Mesendoderm (in vitro differentiated cells): ENCODE measurements at regions not wholly inside any gene's neighbourhood (a gene's known extent, or its start where the extent isn't known, plus 50 kb on each side); places are given as distances from the start of the nearest gene placed in this dataset.

Experiments used
- DNase-seq: peaks from one replicate; pipeline ENCODE4 v3.0.0; 2013
- H2AK5ac ChIP-seq: 2 replicates; pipeline ENCODE4 v1.6.1; 2013; ENCODE audit warnings: low read length, inconsistent platforms
- H2BK120ac ChIP-seq: 2 replicates; pipeline ENCODE4 v1.6.1; 2013; ENCODE audit warnings: low read depth, mild to moderate bottlenecking, low read length, moderate library complexity, mixed read lengths
- H2BK15ac ChIP-seq: replicated peaks from 2 replicates; pipeline ENCODE4 v1.6.1; 2013; ENCODE audit warnings: low read depth, mild to moderate bottlenecking, moderate library complexity
- H2BK5ac ChIP-seq: 2 replicates; pipeline ENCODE4 v1.6.1; 2013; ENCODE audit warnings: low read length, inconsistent platforms
- H3K18ac ChIP-seq: 2 replicates; pipeline ENCODE4 v1.6.1; 2013; ENCODE audit warnings: mild to moderate bottlenecking, low read length, mixed read lengths
- H3K23ac ChIP-seq: one replicate; pipeline ENCODE4 v1.6.1; 2013; ENCODE audit warnings: low read length
- H3K27ac ChIP-seq: 2 replicates; pipeline ENCODE4 v1.5.1; 2013; ENCODE audit warnings: low read depth, mild to moderate bottlenecking, inconsistent platforms, low read length, moderate library complexity
- H3K27me3 ChIP-seq: 2 replicates; pipeline ENCODE4 v1.6.1; 2013; ENCODE audit warnings: low read length, control low read depth, mild to moderate bottlenecking, inconsistent platforms; ENCODE audit not compliant: insufficient read depth, poor library complexity
- H3K36me3 ChIP-seq: 2 replicates; pipeline ENCODE4 v1.6.1; 2013; ENCODE audit warnings: low read length, inconsistent platforms; ENCODE audit not compliant: control insufficient read depth, insufficient read depth
- H3K4ac ChIP-seq: one replicate; pipeline ENCODE4 v1.6.1; 2013; ENCODE audit warnings: low read depth, mild to moderate bottlenecking, low read length, moderate library complexity
- H3K4me1 ChIP-seq: 2 replicates; pipeline ENCODE4 v1.6.1; 2013; ENCODE audit warnings: low read depth, low read length, inconsistent platforms; ENCODE audit not compliant: control insufficient read depth
- H3K4me2 ChIP-seq: 2 replicates; pipeline ENCODE4 v1.6.1; 2013; ENCODE audit warnings: low read length
- H3K4me3 ChIP-seq: 2 replicates; pipeline ENCODE4 v1.5.1; 2013; ENCODE audit warnings: mild to moderate bottlenecking, low read length
- H3K56ac ChIP-seq: one replicate; pipeline ENCODE4 v1.6.1; 2013; ENCODE audit warnings: low read length
- H3K79me1 ChIP-seq: 2 replicates; pipeline ENCODE4 v1.6.1; 2013; ENCODE audit warnings: low read length, inconsistent platforms
- H3K79me2 ChIP-seq: 2 replicates; pipeline ENCODE4 v1.6.1; 2013; ENCODE audit warnings: mild to moderate bottlenecking, low read length; ENCODE audit not compliant: control insufficient read depth, insufficient read depth
- H3K9ac ChIP-seq: 2 replicates; pipeline ENCODE4 v1.6.1; 2013; ENCODE audit warnings: low read length, inconsistent platforms
- H4K5ac ChIP-seq: one replicate; pipeline ENCODE4 v1.6.1; 2013; ENCODE audit warnings: low read length
- H4K8ac ChIP-seq: one replicate; pipeline ENCODE4 v1.6.1; 2013; ENCODE audit warnings: low read depth, mild to moderate bottlenecking, control low read depth, low read length, moderate library complexity
- WGBS: extraction: QIAGEN DNeasy Blood & Tissue Kit; methylation state at CpG from one replicate; pipeline ENCODE4 v1.1.7; 2013; ENCODE audit warnings: low lambda C conversion rate, missing lambda C conversion rate; ENCODE audit not compliant: insufficient coverage; ENCODE audit errors: extremely low coverage; 5-methylcytosine and 5-hydroxymethylcytosine counted together

- H4K5ac ChIP-seq: no peak overlapping the region
- no peak overlapping the region for H2BK5ac ChIP-seq
- H3K4me1 ChIP-seq: no peaks in the 10 kb centered on the region
- no peak overlapping the region for H3K4me2 ChIP-seq
- DNase-seq: no peak
- WGBS: no CpG with 5 or more reads among the region's 8 CpGs
- H3K4me3 ChIP-seq: no peak overlapping the region
- H2BK15ac ChIP-seq: no peak overlapping the region
- H2BK120ac ChIP-seq: no peak overlapping the region
- no peak overlapping the region for H3K9ac ChIP-seq
- no peak overlapping the region for H3K56ac ChIP-seq
- H3K27me3 ChIP-seq: no peaks in the 10 kb centered on the region
- no peak overlapping the region for H4K8ac ChIP-seq
- H3K4ac ChIP-seq: no peak overlapping the region
- no peaks in the 10 kb centered on the region for H3K79me1 ChIP-seq
- H3K36me3 ChIP-seq: no peaks in the 10 kb centered on the region
- no peak overlapping the region for H2AK5ac ChIP-seq
- no peak overlapping the region for H3K27ac ChIP-seq
- H3K79me2 ChIP-seq: no peaks in the 10 kb centered on the region
- H3K23ac ChIP-seq: no peak overlapping the region
- H3K18ac ChIP-seq: no peak overlapping the region
These were observed 87.6 kb upstream of the LINC01488 start for GRCh38 chr11:69393865-69394233.

DNA sequence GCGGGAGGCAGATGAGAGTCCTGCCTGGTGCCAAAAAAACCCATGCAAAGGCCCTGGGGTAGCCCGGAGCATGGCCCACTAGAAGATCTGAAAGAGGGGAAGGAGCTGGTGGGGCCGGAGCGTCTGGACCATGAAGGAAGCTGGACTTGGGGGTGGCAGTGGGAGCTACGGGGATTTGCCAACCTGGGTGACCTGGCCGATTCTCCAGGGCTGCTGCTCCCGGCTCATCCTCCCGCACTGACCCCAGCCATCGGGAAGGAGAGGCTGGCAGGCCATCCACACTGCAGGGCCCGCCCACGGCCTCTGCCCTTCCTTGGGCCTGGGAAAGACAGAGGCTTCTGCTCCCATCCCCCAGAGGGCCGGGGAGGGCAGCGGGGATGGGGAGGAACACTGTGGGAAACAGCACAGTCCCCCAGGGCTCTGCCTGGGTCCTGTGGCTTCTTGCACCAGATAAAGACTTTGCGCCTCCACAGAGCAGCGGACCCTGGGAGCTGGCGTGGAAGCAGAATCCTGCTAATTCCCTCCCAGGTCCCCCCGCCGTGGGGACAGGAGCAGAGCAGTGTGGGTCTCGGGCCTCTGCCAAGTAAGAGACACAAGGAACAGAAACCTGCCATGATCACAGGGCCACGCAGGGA lies 87.1 kb upstream of the LINC01488 start:
- H3K4me2 ChIP-seq: no peak overlapping the region

DNA sequence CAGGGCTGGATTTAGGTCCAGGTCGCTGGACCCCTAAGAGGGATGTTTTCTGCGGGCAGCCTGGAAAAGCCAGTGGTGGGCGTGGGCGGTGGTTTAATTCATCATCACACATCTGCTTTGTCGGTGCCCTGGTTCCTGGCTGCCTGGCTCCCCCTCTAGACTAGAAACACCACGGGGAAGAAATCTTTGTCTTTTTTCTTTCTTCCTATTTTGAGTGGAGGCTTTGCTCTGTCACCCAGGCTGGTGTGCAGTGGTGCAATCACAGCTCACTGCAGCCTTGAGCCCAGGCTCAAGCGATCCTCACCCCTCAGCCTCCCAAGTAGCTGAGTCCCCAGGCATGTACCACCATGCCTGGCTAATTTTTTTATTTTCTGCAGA lies 86.6 kb upstream of the LINC01488 start:
- Histone ChIP-seq H3K4ac (no peak overlapping the region), H3K18ac (no peak overlapping the region), H3K36me3 (no peaks in the 10 kb centered on the region), H4K8ac (no peak overlapping the region), H3K56ac (no peak overlapping the region), H2AK5ac (no peak overlapping the region), H3K23ac (no peak overlapping the region), H3K4me1 (no peaks in the 10 kb centered on the region), H2BK15ac (no peak overlapping the region), H3K9ac (no peak overlapping the region), H3K79me2 (no peaks in the 10 kb centered on the region), H3K79me1 (no peaks in the 10 kb centered on the region), H3K4me3 (no peak overlapping the region), H2BK120ac (no peak overlapping the region), H4K5ac (no peak overlapping the region), H2BK5ac (no peak overlapping the region), H3K27ac (no peak overlapping the region), H3K27me3 (no peaks in the 10 kb centered on the region), H3K4me2 (no peak overlapping the region)
- no peak for DNase-seq
- no CpG with 5 or more reads among the region's 7 CpGs for WGBS

More for the DNA sequence above, 87.1 kb upstream of the LINC01488 start:
- no peak overlapping the region for H4K5ac ChIP-seq
- no peak overlapping the region for H3K23ac ChIP-seq
- no peak overlapping the region for H3K18ac ChIP-seq
- H3K36me3 ChIP-seq: no peaks in the 10 kb centered on the region
- no peaks in the 10 kb centered on the region for H3K79me2 ChIP-seq
- H2BK120ac ChIP-seq: no peak overlapping the region
- H2BK15ac ChIP-seq: no peak overlapping the region
- H3K4ac ChIP-seq: no peak overlapping the region
- no peaks in the 10 kb centered on the region for H3K4me1 ChIP-seq
- no peak for DNase-seq
- no peak overlapping the region for H2BK5ac ChIP-seq
- H3K9ac ChIP-seq: no peak overlapping the region
- H3K4me3 ChIP-seq: no peak overlapping the region
- H2AK5ac ChIP-seq: no peak overlapping the region
- no peaks in the 10 kb centered on the region for H3K27me3 ChIP-seq
- no peak overlapping the region for H4K8ac ChIP-seq
- WGBS: no CpG with 5 or more reads among the region's 20 CpGs
- no peak overlapping the region for H3K56ac ChIP-seq
- no peak overlapping the region for H3K27ac ChIP-seq
- no peaks in the 10 kb centered on the region for H3K79me1 ChIP-seq

- H3K36me3 ChIP-seq: no peaks in the 10 kb centered on the region
- no peak overlapping the region for H3K9ac ChIP-seq
- no peak overlapping the region for H3K4ac ChIP-seq
- no peak overlapping the region for H2BK15ac ChIP-seq
- H3K27ac ChIP-seq: no peak overlapping the region
- DNase-seq: no peak
- no peak overlapping the region for H2BK120ac ChIP-seq
- no peaks in the 10 kb centered on the region for H3K4me1 ChIP-seq
- whole genome bisulfite sequencing: no CpG with 5 or more reads among the region's 8 CpGs
- H4K5ac ChIP-seq: no peak overlapping the region
- H3K4me2 ChIP-seq: no peak overlapping the region
- no peak overlapping the region for H3K23ac ChIP-seq
- no peaks in the 10 kb centered on the region for H3K27me3 ChIP-seq
- H3K4me3 ChIP-seq: no peak overlapping the region
- H3K79me2 ChIP-seq: no peaks in the 10 kb centered on the region
- no peak overlapping the region for H3K18ac ChIP-seq
- H2AK5ac ChIP-seq: no peak overlapping the region
- no peak overlapping the region for H2BK5ac ChIP-seq
- no peaks in the 10 kb centered on the region for H3K79me1 ChIP-seq
- no peak overlapping the region for H4K8ac ChIP-seq
- H3K56ac ChIP-seq: no peak overlapping the region
These were observed 86.2 kb upstream of the LINC01488 start for GRCh38 chr11:69395287-69395686.

GRCh38 chr11:69396051-69396947 lies 85.2 kb upstream of the LINC01488 start:
- no peak for DNase-seq
- no peak overlapping the region for H4K8ac ChIP-seq
- H3K4me1 ChIP-seq: no peaks in the 10 kb centered on the region
- no peaks in the 10 kb centered on the region for H3K27me3 ChIP-seq
- no peak overlapping the region for H3K4me3 ChIP-seq
- no CpG with 5 or more reads among the region's 14 CpGs for WGBS
- H3K79me1 ChIP-seq: no peaks in the 10 kb centered on the region
- H3K36me3 ChIP-seq: no peaks in the 10 kb centered on the region
- no peak overlapping the region for H2AK5ac ChIP-seq
- no peak overlapping the region for H3K4me2 ChIP-seq
- no peak overlapping the region for H3K27ac ChIP-seq
- H3K79me2 ChIP-seq: no peaks in the 10 kb centered on the region
- no peak overlapping the region for H4K5ac ChIP-seq
- H3K18ac ChIP-seq: no peak overlapping the region
- no peak overlapping the region for H3K56ac ChIP-seq
- no peak overlapping the region for H3K9ac ChIP-seq
- no peak overlapping the region for H2BK5ac ChIP-seq
- H2BK15ac ChIP-seq: no peak overlapping the region
- no peak overlapping the region for H3K4ac ChIP-seq
- H3K23ac ChIP-seq: no peak overlapping the region
- no peak overlapping the region for H2BK120ac ChIP-seq
